GM10266 (cell line): ENCODE measurements at regions not wholly inside any gene's neighbourhood (a gene's known extent, or its start where the extent isn't known, plus 50 kb on each side); places are given as distances from the start of the nearest gene placed in this dataset.

Experiments
- DNase-seq: peaks from one replicate; pipeline ENCODE4 v3.0.0; 2012; ENCODE audit errors: extremely low spot score
- TF ChIP-seq, protein P1 (sequence below): IDR thresholded peaks from 2 replicates; pipeline ENCODE4 v1.5.1; 2012; ENCODE audit warnings: mild to moderate bottlenecking, low read depth; ENCODE audit not compliant: control insufficient read depth, insufficient read depth; ENCODE audit errors: missing control alignments

DNA sequence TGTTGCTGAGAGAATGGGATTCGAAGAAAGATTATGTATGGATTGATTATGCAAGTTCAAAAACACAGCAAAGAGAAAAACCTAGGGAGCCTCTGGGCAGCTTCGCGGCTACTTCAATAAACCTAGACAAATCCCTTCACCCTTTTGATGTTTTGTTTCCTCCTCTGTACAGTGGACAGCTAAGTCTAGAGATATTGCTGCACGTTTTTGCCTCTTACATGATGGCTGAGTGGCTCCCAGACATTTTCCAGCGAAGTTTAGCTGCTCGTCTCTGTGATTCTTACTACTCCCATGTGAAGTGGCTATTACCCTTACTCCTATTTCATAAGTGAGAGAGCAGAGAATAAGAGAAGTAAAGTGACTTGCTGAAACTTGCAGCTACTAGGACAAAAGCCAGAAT, 695.0 kb upstream of the GRM7 start:
- no peak for DNase-seq

GRCh38 chr3:6168256-6168655, 692.7 kb upstream of the GRM7 start:
- TF ChIP-seq, protein P1, sequence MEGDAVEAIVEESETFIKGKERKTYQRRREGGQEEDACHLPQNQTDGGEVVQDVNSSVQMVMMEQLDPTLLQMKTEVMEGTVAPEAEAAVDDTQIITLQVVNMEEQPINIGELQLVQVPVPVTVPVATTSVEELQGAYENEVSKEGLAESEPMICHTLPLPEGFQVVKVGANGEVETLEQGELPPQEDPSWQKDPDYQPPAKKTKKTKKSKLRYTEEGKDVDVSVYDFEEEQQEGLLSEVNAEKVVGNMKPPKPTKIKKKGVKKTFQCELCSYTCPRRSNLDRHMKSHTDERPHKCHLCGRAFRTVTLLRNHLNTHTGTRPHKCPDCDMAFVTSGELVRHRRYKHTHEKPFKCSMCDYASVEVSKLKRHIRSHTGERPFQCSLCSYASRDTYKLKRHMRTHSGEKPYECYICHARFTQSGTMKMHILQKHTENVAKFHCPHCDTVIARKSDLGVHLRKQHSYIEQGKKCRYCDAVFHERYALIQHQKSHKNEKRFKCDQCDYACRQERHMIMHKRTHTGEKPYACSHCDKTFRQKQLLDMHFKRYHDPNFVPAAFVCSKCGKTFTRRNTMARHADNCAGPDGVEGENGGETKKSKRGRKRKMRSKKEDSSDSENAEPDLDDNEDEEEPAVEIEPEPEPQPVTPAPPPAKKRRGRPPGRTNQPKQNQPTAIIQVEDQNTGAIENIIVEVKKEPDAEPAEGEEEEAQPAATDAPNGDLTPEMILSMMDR = no peak
- DNase-seq = no peak

More for the DNA sequence above, 695.0 kb upstream of the GRM7 start:
- TF ChIP-seq, protein P1 = no peak

DNA sequence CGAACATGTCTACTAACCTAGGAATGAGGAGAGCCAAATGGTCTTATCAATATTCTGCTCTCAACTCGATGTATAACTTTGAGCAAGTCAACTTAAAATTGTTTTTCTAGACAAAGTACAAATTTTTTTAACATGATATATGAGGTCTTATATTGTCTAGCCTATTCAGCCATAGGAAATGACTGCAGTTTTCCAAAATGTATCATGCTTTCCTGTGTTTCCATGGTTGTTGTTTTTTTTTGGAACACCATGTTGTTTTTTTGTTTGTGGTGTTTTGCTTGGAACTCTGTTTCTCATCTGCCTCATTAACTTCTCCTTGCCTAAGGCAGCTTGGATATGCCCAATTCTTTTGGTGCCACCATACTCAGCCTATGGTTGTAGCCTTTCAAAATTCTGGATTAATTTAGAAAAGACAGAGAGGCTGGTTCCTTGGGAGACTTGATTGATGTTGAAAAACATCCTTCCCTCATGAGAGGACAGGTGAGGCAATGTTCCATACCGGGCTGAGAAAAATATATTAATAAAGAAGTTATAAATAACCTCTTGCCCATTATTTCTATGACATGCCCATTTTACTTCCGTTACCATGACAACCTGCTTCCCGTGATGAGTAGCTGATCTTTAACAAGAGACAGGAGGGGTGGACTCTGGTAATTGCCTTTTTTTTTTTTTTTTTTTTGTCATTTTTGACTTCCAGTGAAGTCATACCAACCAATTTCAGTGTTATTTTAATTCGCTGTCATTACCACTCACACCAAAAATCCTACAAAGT, 687.9 kb upstream of the GRM7 start:
- no peak for DNase-seq

DNA sequence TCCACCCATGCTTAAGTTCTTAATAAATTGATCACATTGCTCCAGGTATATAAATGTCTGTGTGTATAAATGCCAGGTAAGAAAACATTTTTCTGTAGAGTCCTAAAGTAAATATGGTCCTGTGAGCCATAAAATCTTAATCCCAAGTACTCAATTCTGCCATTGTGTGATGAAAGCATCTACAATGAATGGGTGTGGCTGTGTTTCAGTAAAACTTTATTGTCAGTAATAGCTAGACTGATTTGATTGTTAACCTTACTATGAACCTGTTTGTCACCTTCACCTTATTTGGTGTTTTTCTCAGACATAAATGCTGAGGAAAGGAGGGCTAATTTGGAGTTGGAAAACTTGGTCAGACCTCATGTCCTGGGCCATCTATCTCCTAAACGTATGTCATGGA, 683.5 kb upstream of the GRM7 start:
- TF ChIP-seq, protein P1 = no peak

More for the DNA sequence above, 687.9 kb upstream of the GRM7 start:
- TF ChIP-seq, protein P1 = no peak

DNA sequence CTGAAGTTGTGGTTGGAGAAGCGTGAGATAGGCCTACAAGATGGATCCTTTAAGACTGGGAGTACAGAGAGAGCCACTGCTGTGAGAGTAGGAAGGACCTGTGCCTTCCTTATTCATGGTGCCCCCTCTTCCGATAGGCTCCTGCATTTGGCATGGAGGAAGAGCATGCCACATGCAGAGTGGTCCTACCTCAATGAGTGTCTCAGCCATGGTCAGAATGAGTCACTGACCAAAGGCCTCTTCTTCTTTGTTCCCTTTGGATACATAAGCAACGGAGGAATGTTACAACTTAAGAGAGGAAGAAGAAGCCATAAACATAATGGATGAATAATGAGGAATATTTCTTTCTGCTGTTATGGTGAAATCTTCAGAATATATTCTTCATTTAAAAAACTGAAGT, 681.2 kb upstream of the GRM7 start:
- DNase-seq = no peak
- TF ChIP-seq, protein P1 = no peak

More for the DNA sequence above, 683.5 kb upstream of the GRM7 start:
- DNase-seq = no peak

- DNase-seq = no peak
- TF ChIP-seq, protein P1 = no peak
These were observed 680.7 kb upstream of the GRM7 start for GRCh38 chr3:6180171-6180570.

GRCh38 chr3:6182476-6182875, 678.4 kb upstream of the GRM7 start:
- TF ChIP-seq, protein P1 = no peak
- DNase-seq = no peak
